Mammary epithelial cell (primary cell): ENCODE measurements at regions not wholly inside any gene's neighbourhood (a gene's known extent, or its start where the extent isn't known, plus 50 kb on each side); places are given as distances from the start of the nearest gene placed in this dataset.

ENCODE experiments used
- EZH2 ChIP-seq: IDR thresholded peaks from 2 replicates; pipeline ENCODE4 v1.6.1; 2012; ENCODE audit warnings: low read length, inconsistent platforms, borderline replicate concordance
- TF ChIP-seq, protein P1 (sequence below), 2 donors: IDR thresholded peaks in 1 of 2; conservative IDR thresholded peaks in 1 of 2; 2 replicates each; pipeline ENCODE4 v1.5.1; 2011 to 2012; ENCODE audit warnings: inconsistent platforms in 2 of 2, low read length in 2 of 2, mild to moderate bottlenecking in 2 of 2, control low read depth in 1 of 2, low read depth in 1 of 2; ENCODE audit not compliant: insufficient read depth in 1 of 2; ENCODE audit errors: extremely low read depth in 1 of 2

GRCh38 chr17:34121311-34121710 lies 133.8 kb upstream of the CCL2 start:
- TF ChIP-seq, protein P1, sequence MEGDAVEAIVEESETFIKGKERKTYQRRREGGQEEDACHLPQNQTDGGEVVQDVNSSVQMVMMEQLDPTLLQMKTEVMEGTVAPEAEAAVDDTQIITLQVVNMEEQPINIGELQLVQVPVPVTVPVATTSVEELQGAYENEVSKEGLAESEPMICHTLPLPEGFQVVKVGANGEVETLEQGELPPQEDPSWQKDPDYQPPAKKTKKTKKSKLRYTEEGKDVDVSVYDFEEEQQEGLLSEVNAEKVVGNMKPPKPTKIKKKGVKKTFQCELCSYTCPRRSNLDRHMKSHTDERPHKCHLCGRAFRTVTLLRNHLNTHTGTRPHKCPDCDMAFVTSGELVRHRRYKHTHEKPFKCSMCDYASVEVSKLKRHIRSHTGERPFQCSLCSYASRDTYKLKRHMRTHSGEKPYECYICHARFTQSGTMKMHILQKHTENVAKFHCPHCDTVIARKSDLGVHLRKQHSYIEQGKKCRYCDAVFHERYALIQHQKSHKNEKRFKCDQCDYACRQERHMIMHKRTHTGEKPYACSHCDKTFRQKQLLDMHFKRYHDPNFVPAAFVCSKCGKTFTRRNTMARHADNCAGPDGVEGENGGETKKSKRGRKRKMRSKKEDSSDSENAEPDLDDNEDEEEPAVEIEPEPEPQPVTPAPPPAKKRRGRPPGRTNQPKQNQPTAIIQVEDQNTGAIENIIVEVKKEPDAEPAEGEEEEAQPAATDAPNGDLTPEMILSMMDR (conservative IDR thresholded peaks at IDR 0.05 in 1 of 2, IDR thresholded peaks at IDR 0.05 in 1 of 2; ENCODE audit: extremely low read depth in 1 of 2, insufficient read depth in 1 of 2, low read depth in 1 of 2, low read length in 2 of 2), result no peak
- TF ChIP-seq EZH2, result no peak
